LNCaP clone FGC (cell line): ENCODE measurements at regions not wholly inside any gene's neighbourhood (a gene's known extent, or its start where the extent isn't known, plus 50 kb on each side); places are given as distances from the start of the nearest gene placed in this dataset.

Source experiments
- DNase-seq: peaks from one replicate; pipeline ENCODE4 v3.0.0-alpha.2; 2011; ENCODE audit warnings: low read depth
- H3K4me3 ChIP-seq: 2 replicates; pipeline ENCODE4 v1.5.1; 2011; ENCODE audit warnings: mild to moderate bottlenecking, low read depth, low read length, control low read depth
- TF ChIP-seq, protein P1 (sequence below): IDR thresholded peaks from 2 replicates; pipeline ENCODE4 v1.5.1; 2012; ENCODE audit warnings: mild to moderate bottlenecking; ENCODE audit not compliant: control insufficient read depth, insufficient read depth; ENCODE audit errors: extremely low read depth

DNA sequence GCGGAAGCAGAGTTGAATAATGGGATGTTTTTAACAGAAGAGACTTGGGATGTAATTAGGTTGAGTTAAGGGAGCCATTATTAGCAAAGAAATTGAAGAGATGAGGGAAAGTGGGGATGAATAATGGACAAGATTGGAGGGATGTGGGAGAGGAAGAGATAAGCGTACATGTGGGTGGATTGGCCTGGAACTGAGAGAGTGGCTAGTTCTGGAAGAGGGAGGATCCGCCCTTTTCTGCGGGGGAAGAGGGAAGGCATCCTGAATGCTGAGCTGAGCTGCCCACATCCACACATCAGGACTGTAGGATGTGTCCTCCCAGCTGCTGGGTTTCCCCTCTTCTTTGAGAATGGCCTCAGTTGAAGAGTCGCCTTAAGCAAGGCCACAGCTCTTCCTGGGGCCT, 68.3 kb upstream of the CADM1 start:
- no peak overlapping the region for H3K4me3 ChIP-seq
- TF ChIP-seq, protein P1, sequence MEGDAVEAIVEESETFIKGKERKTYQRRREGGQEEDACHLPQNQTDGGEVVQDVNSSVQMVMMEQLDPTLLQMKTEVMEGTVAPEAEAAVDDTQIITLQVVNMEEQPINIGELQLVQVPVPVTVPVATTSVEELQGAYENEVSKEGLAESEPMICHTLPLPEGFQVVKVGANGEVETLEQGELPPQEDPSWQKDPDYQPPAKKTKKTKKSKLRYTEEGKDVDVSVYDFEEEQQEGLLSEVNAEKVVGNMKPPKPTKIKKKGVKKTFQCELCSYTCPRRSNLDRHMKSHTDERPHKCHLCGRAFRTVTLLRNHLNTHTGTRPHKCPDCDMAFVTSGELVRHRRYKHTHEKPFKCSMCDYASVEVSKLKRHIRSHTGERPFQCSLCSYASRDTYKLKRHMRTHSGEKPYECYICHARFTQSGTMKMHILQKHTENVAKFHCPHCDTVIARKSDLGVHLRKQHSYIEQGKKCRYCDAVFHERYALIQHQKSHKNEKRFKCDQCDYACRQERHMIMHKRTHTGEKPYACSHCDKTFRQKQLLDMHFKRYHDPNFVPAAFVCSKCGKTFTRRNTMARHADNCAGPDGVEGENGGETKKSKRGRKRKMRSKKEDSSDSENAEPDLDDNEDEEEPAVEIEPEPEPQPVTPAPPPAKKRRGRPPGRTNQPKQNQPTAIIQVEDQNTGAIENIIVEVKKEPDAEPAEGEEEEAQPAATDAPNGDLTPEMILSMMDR: no peak
- no peak for DNase-seq

DNA sequence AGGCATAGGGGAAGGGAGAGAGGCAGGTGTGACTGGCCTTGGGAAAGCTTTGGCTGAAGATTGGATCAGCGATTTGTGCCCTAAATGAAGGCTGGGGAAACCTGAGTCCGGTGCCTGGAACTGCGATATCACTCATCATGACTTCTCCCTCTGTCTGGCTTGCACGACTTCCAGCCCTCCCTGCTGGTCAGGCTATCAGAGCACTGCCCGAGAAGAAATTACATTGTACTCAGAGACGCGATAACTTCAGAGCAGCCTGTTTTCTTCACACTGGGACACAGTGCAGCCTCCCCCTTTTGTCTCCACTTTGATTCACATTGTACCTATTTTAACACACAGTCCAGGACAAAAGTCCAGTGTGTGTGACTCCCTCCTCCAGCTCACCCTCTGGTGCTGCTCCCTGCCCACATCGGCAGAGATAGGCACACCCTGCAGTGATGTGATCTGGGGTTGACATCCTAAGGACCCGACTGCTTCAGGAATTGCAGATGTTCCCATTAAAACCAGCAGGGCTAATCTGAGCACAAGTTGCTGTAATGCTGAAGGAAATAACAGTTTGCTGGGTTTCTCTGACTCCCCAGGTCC, 62.1 kb upstream of the CADM1 start:
- H3K4me3 ChIP-seq: no peak overlapping the region
- TF ChIP-seq, protein P1: no peak
- no peak for DNase-seq

DNA sequence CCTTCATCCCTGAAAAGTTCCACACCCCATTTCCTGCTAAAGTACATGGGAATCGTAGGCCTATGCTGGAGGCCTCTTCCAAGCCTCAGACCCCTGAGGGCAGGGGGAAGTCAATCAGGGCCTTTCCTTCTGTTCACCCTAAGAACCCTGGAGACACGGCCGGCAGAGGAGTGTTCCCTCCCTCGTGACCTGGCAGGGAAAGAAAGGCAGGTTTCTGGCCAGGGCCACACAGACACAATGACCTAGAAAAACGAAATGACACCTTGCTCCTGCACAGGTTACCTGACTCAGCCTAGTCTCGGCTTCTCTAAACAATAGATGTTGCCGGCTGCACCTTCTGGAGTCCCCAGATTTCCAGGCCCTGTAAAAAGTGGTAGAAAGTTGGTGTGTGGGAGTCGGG, 60.6 kb upstream of the CADM1 start:
- DNase-seq: no peak
- no peak overlapping the region for H3K4me3 ChIP-seq
- TF ChIP-seq, protein P1: no peak

DNA sequence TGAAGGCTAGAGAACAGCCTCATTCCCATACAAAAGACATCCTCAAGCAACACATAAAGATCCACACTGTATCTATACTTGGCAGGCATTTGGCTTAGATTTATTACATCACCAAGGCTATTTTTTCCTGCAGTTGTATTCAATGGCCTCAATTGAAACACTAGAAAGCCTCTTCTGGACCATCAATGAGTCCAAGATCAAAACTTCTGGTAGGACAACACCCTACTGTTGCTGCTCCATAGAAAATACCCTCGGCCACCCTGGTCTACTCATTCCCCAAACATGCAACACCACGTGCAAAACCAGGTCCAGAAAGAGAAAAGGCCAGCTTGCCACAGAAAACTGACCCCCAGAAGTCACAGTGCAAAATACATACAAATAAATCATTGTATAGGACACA, 56.9 kb upstream of the CADM1 start:
- no peak for DNase-seq
- H3K4me3 ChIP-seq: no peak overlapping the region
- TF ChIP-seq, protein P1: no peak

DNA sequence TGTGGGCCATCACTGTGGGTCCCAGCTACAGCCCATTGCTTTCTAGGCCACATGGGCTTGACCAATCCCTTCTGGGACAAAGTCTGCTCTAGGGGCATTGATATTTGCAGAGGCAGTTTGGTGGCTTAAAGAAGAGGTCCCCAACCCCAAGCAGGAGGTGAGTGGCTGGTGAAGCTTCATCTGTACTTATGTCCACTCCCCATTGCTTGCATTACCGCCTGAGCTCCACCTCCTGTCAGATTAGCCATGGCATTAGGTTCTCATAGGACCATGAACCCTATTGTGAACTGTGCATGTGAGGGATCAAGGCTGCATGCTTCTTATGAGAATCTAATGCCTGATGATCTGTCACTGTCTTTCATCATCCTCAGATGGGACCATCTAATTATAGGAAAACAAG, 54.4 kb upstream of the CADM1 start:
- no peak for DNase-seq
- TF ChIP-seq, protein P1: no peak
- no peak overlapping the region for H3K4me3 ChIP-seq

DNA sequence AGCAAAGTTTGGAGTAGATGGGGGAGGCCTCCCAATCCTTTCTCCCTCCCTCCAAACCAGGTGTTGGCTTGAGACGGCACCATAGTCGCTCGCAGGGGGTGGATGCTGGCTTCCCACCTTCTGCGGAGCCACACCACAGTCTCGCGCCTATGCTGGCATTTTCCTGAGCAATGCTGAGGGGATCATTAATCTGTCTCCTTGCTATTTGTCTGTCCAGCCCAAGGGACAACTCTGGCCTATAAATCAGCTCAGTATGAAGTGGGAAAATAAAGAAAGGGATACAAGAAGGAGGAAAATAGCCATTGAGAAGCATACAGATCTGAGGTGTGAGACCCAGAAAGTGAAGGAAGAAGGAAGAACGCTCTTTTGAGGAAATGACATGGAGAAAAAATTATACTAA, 53.5 kb upstream of the CADM1 start:
- no peak for DNase-seq
- no peak overlapping the region for H3K4me3 ChIP-seq
- TF ChIP-seq, protein P1: no peak

DNA sequence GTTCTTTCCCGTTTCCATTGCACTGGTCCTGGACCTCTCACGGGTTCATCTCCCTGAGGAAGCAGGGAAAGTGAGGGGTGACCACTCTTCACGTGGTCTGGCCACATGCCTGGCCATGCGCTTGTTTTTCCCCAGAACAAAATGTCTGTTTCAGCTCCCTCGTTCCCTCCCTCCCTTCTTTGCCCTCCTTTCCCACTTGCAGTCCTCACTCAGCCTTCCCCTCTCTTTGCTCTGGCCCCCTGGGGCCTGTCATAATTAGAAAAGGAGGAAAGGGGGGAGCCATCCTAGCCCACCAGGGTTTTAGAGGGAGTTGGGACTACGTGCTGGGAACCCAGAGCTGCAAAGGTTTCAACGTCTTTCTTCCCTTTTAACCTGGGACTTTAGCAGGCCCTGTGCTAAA, 52.8 kb upstream of the CADM1 start:
- H3K4me3 ChIP-seq: no peak overlapping the region
- TF ChIP-seq, protein P1: no peak
- DNase-seq: no peak
